B cell (primary cell): ENCODE measurements at regions not wholly inside any gene's neighbourhood (a gene's known extent, or its start where the extent isn't known, plus 50 kb on each side); places are given as distances from the start of the nearest gene placed in this dataset.

ENCODE experiments used
- CTCF ChIP-seq: fragments of 200-600 bp; IDR thresholded peaks from one replicate; pipeline ENCODE4 v1.8.0; 2022; ENCODE audit warnings: antibody characterized with exemption, mild to moderate bottlenecking
- EZH2 ChIP-seq: IDR thresholded peaks from 2 replicates; pipeline ENCODE4 v1.6.1; 2012; ENCODE audit warnings: borderline replicate concordance, low read depth, mild to moderate bottlenecking, moderate library complexity, low read length; ENCODE audit not compliant: insufficient read depth, poor library complexity, severe bottlenecking

GRCh38 chr2:4300616-4301015, 597.2 kb downstream of the DCDC2C start:
- no peak for TF ChIP-seq EZH2
- TF ChIP-seq CTCF, result no peak
